Neural crest cell (in vitro differentiated cells): ENCODE measurements at regions not wholly inside any gene's neighbourhood (a gene's known extent, or its start where the extent isn't known, plus 50 kb on each side); places are given as distances from the start of the nearest gene placed in this dataset.

Experiments used
- DNase-seq: peaks from one replicate; pipeline ENCODE4 v3.0.0; 2021; ENCODE audit warnings: low read depth, mixed read lengths, low spot score
- H3K27ac Mint-ChIP-seq: one replicate; pipeline ENCODE4 v1.8.0; 2021; ENCODE audit warnings: mild to moderate bottlenecking, mixed read lengths; ENCODE audit not compliant: unreplicated experiment
- H3K27me3 Mint-ChIP-seq: 2 replicates; pipeline ENCODE4 v1.8.0; 2021; ENCODE audit warnings: low read depth, mild to moderate bottlenecking, mixed read lengths
- H3K36me3 Mint-ChIP-seq: 2 replicates; pipeline ENCODE4 v1.8.0; 2021; ENCODE audit warnings: low read depth, mild to moderate bottlenecking, mixed read lengths
- H3K4me1 Mint-ChIP-seq: 2 replicates; pipeline ENCODE4 v1.8.0; 2021; ENCODE audit warnings: mixed read lengths
- H3K4me3 Mint-ChIP-seq: one replicate; pipeline ENCODE4 v1.8.0; 2021; ENCODE audit warnings: mild to moderate bottlenecking, mixed read lengths
- H3K9me3 Mint-ChIP-seq: 2 replicates; pipeline ENCODE4 v1.8.0; 2021; ENCODE audit warnings: mixed read lengths
- CTCF ChIP-seq: fragments of 200-600 bp; sonication (generic); conservative IDR thresholded peaks from 2 replicates; pipeline ENCODE4 v1.5.0; 2021; ENCODE audit warnings: antibody characterized with exemption, mild to moderate bottlenecking

- H3K27me3 Mint-ChIP-seq = no peaks in the 10 kb centered on the region
- H3K4me3 Mint-ChIP-seq = no peak overlapping the region
- DNase-seq = no peak
- no peaks in the 10 kb centered on the region for H3K9me3 Mint-ChIP-seq
- no peak for TF ChIP-seq CTCF
- no peak overlapping the region for H3K27ac Mint-ChIP-seq
- H3K36me3 Mint-ChIP-seq = no peaks in the 10 kb centered on the region
- peaks cover 6% of the 10 kb centered on the region for H3K4me1 Mint-ChIP-seq
These were observed 665.0 kb upstream of the RGMB start for GRCh38 chr5:98108497-98108896.

GRCh38 chr5:98109561-98110006, 663.9 kb upstream of the RGMB start:
- TF ChIP-seq CTCF = no peak
- Mint-ChIP-seq H3K4me3 (no peak overlapping the region), H3K27me3 (no peaks in the 10 kb centered on the region), H3K9me3 (no peaks in the 10 kb centered on the region), H3K27ac (peak overlapping the region; percentile 1), H3K36me3 (peaks cover under 1% of the 10 kb centered on the region), H3K4me1 (peaks cover 6% of the 10 kb centered on the region)
- DNase-seq = no peak

- TF ChIP-seq CTCF = no peak
- H3K36me3 Mint-ChIP-seq = peaks cover 3% of the 10 kb centered on the region
- no peak overlapping the region for H3K27ac Mint-ChIP-seq
- DNase-seq = no peak
- H3K9me3 Mint-ChIP-seq = no peaks in the 10 kb centered on the region
- H3K4me3 Mint-ChIP-seq = no peak overlapping the region
- no peaks in the 10 kb centered on the region for H3K27me3 Mint-ChIP-seq
- H3K4me1 Mint-ChIP-seq = peaks cover 6% of the 10 kb centered on the region
These were observed 663.2 kb upstream of the RGMB start for GRCh38 chr5:98110282-98110691.

GRCh38 chr5:98110791-98111190, 662.7 kb upstream of the RGMB start:
- DNase-seq = no peak
- TF ChIP-seq CTCF = no peak
- Mint-ChIP-seq H3K36me3 (peaks cover 3% of the 10 kb centered on the region), H3K27me3 (no peaks in the 10 kb centered on the region), H3K4me3 (no peak overlapping the region), H3K27ac (no peak overlapping the region), H3K4me1 (peaks cover 6% of the 10 kb centered on the region), H3K9me3 (no peaks in the 10 kb centered on the region)

GRCh38 chr5:98111686-98112085, 661.8 kb upstream of the RGMB start:
- TF ChIP-seq CTCF = no peak
- Mint-ChIP-seq H3K27ac (no peak overlapping the region), H3K27me3 (no peaks in the 10 kb centered on the region), H3K9me3 (peaks cover 4% of the 10 kb centered on the region), H3K4me3 (no peak overlapping the region), H3K36me3 (peaks cover 5% of the 10 kb centered on the region), H3K4me1 (peaks cover 6% of the 10 kb centered on the region)
- DNase-seq = no peak
